Neural cell (in vitro differentiated cells): ENCODE measurements at regions not wholly inside any gene's neighbourhood (a gene's known extent, or its start where the extent isn't known, plus 50 kb on each side); places are given as distances from the start of the nearest gene placed in this dataset.

Experiments used
- H2AFZ ChIP-seq: fragments of 200-600, 300-800 bp; sonication (generic), shearing (Covaris generic); 2 replicates; pipeline ENCODE4 v1.6.0; 2014; ENCODE audit warnings: low read depth, mild to moderate bottlenecking, antibody characterized with exemption, low read length, moderate library complexity
- H3F3A ChIP-seq: fragments of 200-600 bp; shearing (Covaris generic); 2 replicates; pipeline ENCODE4 v1.6.1; 2016; ENCODE audit warnings: mild to moderate bottlenecking, moderate library complexity, mixed read lengths, antibody characterized with exemption, low read length; ENCODE audit not compliant: insufficient read depth, poor library complexity, severe bottlenecking
- H3K27ac ChIP-seq: fragments of 200-600, 300-800 bp; sonication (generic), shearing (Covaris generic); 2 replicates; pipeline ENCODE4 v1.5.1; 2014; ENCODE audit warnings: mild to moderate bottlenecking, low read length, moderate library complexity
- H3K27me3 ChIP-seq: fragments of 300-800, 200-600 bp; sonication (generic), shearing (Covaris generic); 2 replicates; pipeline ENCODE4 v1.6.0; 2014; ENCODE audit warnings: mild to moderate bottlenecking, low read depth, low read length, moderate library complexity; ENCODE audit not compliant: insufficient read depth
- H3K36me3 ChIP-seq: fragments of 300-800, 200-600 bp; sonication (generic), shearing (Covaris generic); 2 replicates; pipeline ENCODE4 v1.5.1; 2014; ENCODE audit warnings: mild to moderate bottlenecking, antibody characterized with exemption, low read length, moderate library complexity; ENCODE audit not compliant: insufficient read depth
- H3K4me2 ChIP-seq: fragments of 300-800, 200-600 bp; sonication (generic), shearing (Covaris generic); 2 replicates; pipeline ENCODE4 v1.6.0; 2014; ENCODE audit warnings: mild to moderate bottlenecking, low read length
- H3K4me3 ChIP-seq: fragments of 300-800, 200-600 bp; sonication (generic), shearing (Covaris generic); 2 replicates; pipeline ENCODE4 v1.5.1; 2014; ENCODE audit warnings: mild to moderate bottlenecking, low read length, moderate library complexity
- H3K79me2 ChIP-seq: fragments of 200-600 bp; shearing (Covaris generic); replicated peaks from 2 replicates; pipeline ENCODE4 v1.6.0; 2014; ENCODE audit warnings: mild to moderate bottlenecking, low read length, moderate library complexity; ENCODE audit not compliant: insufficient read depth
- H3K9ac ChIP-seq: fragments of 300-800, 200-600 bp; sonication (generic), shearing (Covaris generic); 2 replicates; pipeline ENCODE4 v1.6.1; 2016; ENCODE audit warnings: mild to moderate bottlenecking, low read length, mixed read lengths
- H3K9me2 ChIP-seq: fragments of 200-600 bp; shearing (Covaris generic); 2 replicates; pipeline ENCODE4 v1.6.1; 2016; ENCODE audit warnings: mild to moderate bottlenecking, low read length, mixed read lengths; ENCODE audit not compliant: insufficient read depth
- H3K9me3 ChIP-seq: fragments of 200-600, 300-800 bp; sonication (generic), shearing (Covaris generic); 2 replicates; pipeline ENCODE4 v1.6.1; 2016; ENCODE audit warnings: mild to moderate bottlenecking, mixed run types, low read length, moderate library complexity, mixed read lengths
- H4K20me1 ChIP-seq: fragments of 200-600 bp; shearing (Covaris generic); 2 replicates; pipeline ENCODE4 v1.6.1; 2016; ENCODE audit warnings: mild to moderate bottlenecking, mixed run types; ENCODE audit not compliant: insufficient read depth
- CTCF ChIP-seq: fragments of 450-650 bp; IDR thresholded peaks from 2 replicates; pipeline ENCODE4 v1.5.1; 2014; ENCODE audit warnings: antibody characterized with exemption, mild to moderate bottlenecking, moderate library complexity; ENCODE audit not compliant: poor library complexity, severe bottlenecking
- EP300 ChIP-seq: fragments of 450-650 bp; conservative IDR thresholded peaks from 2 replicates; pipeline ENCODE4 v1.6.1; 2014; ENCODE audit warnings: antibody characterized with exemption, mild to moderate bottlenecking, moderate library complexity; ENCODE audit not compliant: poor library complexity, severe bottlenecking
- EZH2 ChIP-seq: fragments of 200-600, 300-800 bp; shearing (Covaris generic), sonication (generic); IDR thresholded peaks from 2 replicates; pipeline ENCODE4 v1.6.1; 2014; ENCODE audit warnings: antibody characterized with exemption, low read length, borderline replicate concordance, mild to moderate bottlenecking; ENCODE audit not compliant: insufficient read depth, poor library complexity, severe bottlenecking
- MXI1 ChIP-seq: fragments of 450-650 bp; conservative IDR thresholded peaks from 2 replicates; pipeline ENCODE4 v1.6.1; 2014; ENCODE audit warnings: antibody characterized with exemption, mild to moderate bottlenecking; ENCODE audit not compliant: poor library complexity, severe bottlenecking
- POLR2AphosphoS5 ChIP-seq: IDR thresholded peaks from 2 replicates; pipeline ENCODE4 v1.6.1; 2012
- RAD21 ChIP-seq: fragments of 450-650 bp; conservative IDR thresholded peaks from 2 replicates; pipeline ENCODE4 v1.6.1; 2014; ENCODE audit warnings: antibody characterized with exemption, mild to moderate bottlenecking, moderate library complexity
- REST ChIP-seq: IDR thresholded peaks from 2 replicates; pipeline ENCODE4 v1.6.1; 2012; ENCODE audit warnings: borderline replicate concordance
- SMC3 ChIP-seq: fragments of 450-650 bp; conservative IDR thresholded peaks from 2 replicates; pipeline ENCODE4 v1.6.1; 2014; ENCODE audit warnings: antibody characterized with exemption, mild to moderate bottlenecking, moderate library complexity; ENCODE audit not compliant: poor library complexity
- TAF1 ChIP-seq: IDR thresholded peaks from 2 replicates; pipeline ENCODE4 v1.6.1; 2012; ENCODE audit warnings: low read depth

- Histone ChIP-seq H3K9me2 (no peaks in the 10 kb centered on the region), H3K9ac (no peak overlapping the region), H3K4me3 (no peak overlapping the region), H3F3A (no peaks in the 10 kb centered on the region), H3K27me3 (peaks cover 49% of the 10 kb centered on the region), H4K20me1 (no peaks in the 10 kb centered on the region), H3K4me2 (no peak overlapping the region), H3K36me3 (no peaks in the 10 kb centered on the region), H3K9me3 (no peaks in the 10 kb centered on the region), H3K79me2 (no peaks in the 10 kb centered on the region), H2AFZ (no peak overlapping the region), H3K27ac (no peak overlapping the region)
- no peak for TF ChIP-seq TAF1
- no peak for TF ChIP-seq RAD21
- TF ChIP-seq CTCF = no peak
- TF ChIP-seq POLR2AphosphoS5 = no peak
- TF ChIP-seq SMC3 = no peak
- no peak for TF ChIP-seq EZH2
- TF ChIP-seq MXI1 = no peak
- no peak for TF ChIP-seq EP300
- TF ChIP-seq REST = no peak
Observed at GRCh38 chr17:36885153-36885735, 52.0 kb upstream of the LHX1 start.

GRCh38 chr17:36885771-36886377, 51.4 kb upstream of the LHX1 start:
- no peaks in the 10 kb centered on the region for H3K9me2 ChIP-seq
- no peak overlapping the region for H3K27ac ChIP-seq
- no peaks in the 10 kb centered on the region for H4K20me1 ChIP-seq
- no peaks in the 10 kb centered on the region for H3K79me2 ChIP-seq
- no peak overlapping the region for H3K4me2 ChIP-seq
- H3K4me3 ChIP-seq = no peak overlapping the region
- TF ChIP-seq TAF1 (no peak), POLR2AphosphoS5 (no peak), SMC3 (no peak), MXI1 (no peak), RAD21 (no peak), EZH2 (no peak), EP300 (no peak), REST (no peak), CTCF (no peak)
- H2AFZ ChIP-seq = no peak overlapping the region
- no peaks in the 10 kb centered on the region for H3K36me3 ChIP-seq
- H3K9ac ChIP-seq = no peak overlapping the region
- H3K27me3 ChIP-seq = peaks cover 43% of the 10 kb centered on the region
- no peaks in the 10 kb centered on the region for H3F3A ChIP-seq
- H3K9me3 ChIP-seq = no peaks in the 10 kb centered on the region
